ENCODE measurements at regions not wholly inside any gene's neighbourhood (a gene's known extent, or its start where the extent isn't known, plus 50 kb on each side); places are given as distances from the start of the nearest gene placed in this dataset.

DNA sequence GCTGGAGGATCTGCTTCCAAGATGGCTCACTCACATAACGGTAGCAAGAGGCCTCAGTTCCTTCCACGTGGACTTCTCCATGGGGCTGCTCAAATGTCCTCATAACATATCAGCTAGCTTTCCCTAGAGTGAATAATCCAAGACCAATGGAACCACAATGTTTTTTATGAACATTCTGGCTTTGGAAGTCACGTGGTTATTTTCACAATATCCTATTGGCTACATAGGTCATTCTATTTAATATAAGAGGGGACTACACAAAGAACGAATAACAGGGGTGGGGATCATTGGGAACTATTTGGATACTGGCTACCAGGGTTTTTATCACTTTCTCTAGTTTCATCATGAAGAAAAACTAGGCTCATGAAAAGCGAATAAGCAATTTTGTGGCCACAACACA, 81.4 kb downstream of the ZNF622 start:
- Histone ChIP-seq H3K27ac (replicated peaks) (no peak overlapping the region), H3K4me3 (no peak overlapping the region), H3K4me1 (peaks cover 10% of the 10 kb centered on the region), H3K27me3 (ENCODE audit: low read depth) (no peaks in the 10 kb centered on the region), H3K36me3 (no peaks in the 10 kb centered on the region), H3K9me3 (replicated peaks) (no peaks in the 10 kb centered on the region)
- DNase-seq = no peak
- TF ChIP-seq CTCF (IDR thresholded peaks at IDR 0.05; ENCODE audit: borderline replicate concordance) = no peak
- intact Hi-C loops (cut with micrococcal nuclease) = no loop called here

DNA sequence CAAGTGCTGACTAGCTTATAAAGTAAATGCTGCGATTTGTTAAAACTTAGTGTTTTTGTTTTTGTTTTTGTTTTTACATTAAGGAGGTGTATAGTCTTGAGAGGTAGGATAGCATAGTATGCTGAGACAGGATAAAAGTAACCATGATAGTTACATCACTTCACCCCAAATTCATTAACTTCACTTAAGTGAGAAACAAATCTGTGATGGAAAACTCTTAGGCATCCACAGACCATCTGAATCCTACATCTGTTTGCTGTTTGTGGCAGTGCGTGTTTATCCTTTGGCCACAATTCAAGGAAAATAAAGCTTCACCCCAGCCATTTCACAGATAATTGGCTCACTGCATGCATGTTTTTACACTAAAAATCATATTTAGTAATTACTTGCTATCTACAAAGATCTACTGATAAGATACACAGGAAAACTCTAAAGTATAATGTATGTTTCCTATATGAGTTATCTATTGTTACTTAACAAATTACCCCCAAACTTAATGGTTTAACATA, 82.0 kb downstream of the ZNF622 start:
- Histone ChIP-seq H3K9me3 (replicated peaks) (no peaks in the 10 kb centered on the region), H3K4me3 (no peak overlapping the region), H3K36me3 (no peaks in the 10 kb centered on the region), H3K27me3 (ENCODE audit: low read depth) (no peaks in the 10 kb centered on the region), H3K27ac (replicated peaks) (no peak overlapping the region), H3K4me1 (peaks cover 15% of the 10 kb centered on the region)
- DNase-seq = no peak
- TF ChIP-seq CTCF (IDR thresholded peaks at IDR 0.05; ENCODE audit: borderline replicate concordance) = no peak
- intact Hi-C loops (cut with micrococcal nuclease) = no loop called here

- H3K27ac ChIP-seq (replicated peaks) = no peak overlapping the region
- no peak for TF ChIP-seq CTCF (IDR thresholded peaks at IDR 0.05; ENCODE audit: borderline replicate concordance)
- peaks cover 15% of the 10 kb centered on the region for H3K4me1 ChIP-seq
- H3K9me3 ChIP-seq (replicated peaks) = no peaks in the 10 kb centered on the region
- DNase-seq = no peak
- no peaks in the 10 kb centered on the region for H3K36me3 ChIP-seq
- intact Hi-C loops (cut with micrococcal nuclease) = no loop called here
- H3K27me3 ChIP-seq (ENCODE audit: low read depth) = no peaks in the 10 kb centered on the region
- H3K4me3 ChIP-seq = no peak overlapping the region
Measured at GRCh38 chr5:16382047-16382446, 83.6 kb downstream of the ZNF622 start.

- peak overlapping the region; percentile 53 for H3K27ac ChIP-seq (replicated peaks)
Measured at GRCh38 chr5:16378762-16379161, 86.8 kb downstream of the ZNF622 start.

GRCh38 chr5:16372493-16372892, 93.1 kb downstream of the ZNF622 start:
- no peaks in the 10 kb centered on the region for H3K36me3 ChIP-seq
- H3K9me3 ChIP-seq (replicated peaks) = no peaks in the 10 kb centered on the region
- H3K4me1 ChIP-seq = no peaks in the 10 kb centered on the region
- DNase-seq = no peak
- TF ChIP-seq CTCF (IDR thresholded peaks at IDR 0.05; ENCODE audit: borderline replicate concordance) = no peak
- H3K4me3 ChIP-seq = no peak overlapping the region
- no peak overlapping the region for H3K27ac ChIP-seq (replicated peaks)
- intact Hi-C loops (cut with micrococcal nuclease) = no loop called here
- no peaks in the 10 kb centered on the region for H3K27me3 ChIP-seq (ENCODE audit: low read depth)

More at GRCh38 chr5:16378762-16379161, 86.8 kb downstream of the ZNF622 start:
- intact Hi-C loops (cut with micrococcal nuclease) = no loop called here
- Histone ChIP-seq H3K27me3 (ENCODE audit: low read depth) (no peaks in the 10 kb centered on the region), H3K4me1 (peaks cover 15% of the 10 kb centered on the region), H3K9me3 (replicated peaks) (no peaks in the 10 kb centered on the region), H3K4me3 (no peak overlapping the region), H3K36me3 (no peaks in the 10 kb centered on the region)
- DNase-seq = peak; percentile 19
- TF ChIP-seq CTCF (IDR thresholded peaks at IDR 0.05; ENCODE audit: borderline replicate concordance) = no peak
